Gastroesophageal sphincter (tissue), 4 donors: ENCODE measurements at regions not wholly inside any gene's neighbourhood (a gene's known extent, or its start where the extent isn't known, plus 50 kb on each side); places are given as distances from the start of the nearest gene placed in this dataset.

Experiments used
- ATAC-seq: fragments of 150-250 bp; one replicate; pipeline ENCODE4 v1.9.1; 2016; ENCODE audit warnings: mild to moderate bottlenecking, moderate library complexity
- H3K27ac ChIP-seq, 4 donors: fragments of 200-600 bp; sonication (generic) in 3 of 4; 1 replicate in 3 of 4; 2 replicates in 1 of 4; pipeline ENCODE4 v1.5.1; 2016 to 2019
- H3K27me3 ChIP-seq: fragments of 200-600 bp; sonication (generic); one replicate; pipeline ENCODE4 v1.5.1; 2019
- H3K36me3 ChIP-seq, 2 donors: fragments of 200-600 bp; sonication (generic); one replicate each; pipeline ENCODE4 v1.5.1; 2019; ENCODE audit warnings: control low read depth in 1 of 2
- H3K4me1 ChIP-seq, 3 donors: fragments of 200-600 bp; sonication (generic); 1 replicate in 2 of 3; 2 replicates in 1 of 3; pipeline ENCODE4 v1.5.1; 2016 to 2019; ENCODE audit warnings: control low read depth in 2 of 3
- H3K4me3 ChIP-seq, 2 donors: fragments of 200-600 bp; sonication (generic); one replicate each; pipeline ENCODE4 v1.5.1; 2019; ENCODE audit warnings: mild to moderate bottlenecking in 1 of 2, moderate library complexity in 1 of 2
- H3K9me3 ChIP-seq, 3 donors: fragments of 200-600 bp; sonication (generic); one replicate each; pipeline ENCODE4 v1.5.1; 2017 to 2019; ENCODE audit warnings: control low read depth in 2 of 3
- CTCF ChIP-seq, 4 experiments: fragments of 200-600 bp in 2 of 4; fragments of 450-650 bp in 2 of 4; sonication (generic) in 1 of 4; IDR thresholded peaks; one replicate each; pipeline ENCODE4 v1.5.1; 2017 to 2019; ENCODE audit warnings: antibody characterized with exemption in 4 of 4, mild to moderate bottlenecking in 2 of 4, moderate library complexity in 2 of 4
- EP300 ChIP-seq: sonication (generic); formaldehyde crosslinking; IDR thresholded peaks from one replicate; pipeline ENCODE4 v1.6.1; 2017; ENCODE audit warnings: antibody characterized with exemption, mild to moderate bottlenecking
- POLR2A ChIP-seq, 2 donors: fragments of 450-650 bp; IDR thresholded peaks; one replicate each; pipeline ENCODE4 v1.6.1; 2017; ENCODE audit warnings: antibody characterized with exemption in 2 of 2, mild to moderate bottlenecking in 2 of 2, moderate library complexity in 1 of 2
- POLR2AphosphoS5 ChIP-seq: sonication (generic); formaldehyde crosslinking; IDR thresholded peaks from one replicate; pipeline ENCODE4 v1.6.1; 2017; ENCODE audit warnings: antibody characterized with exemption
- WGBS, 2 donors: methylation state at CpG; one replicate each; pipeline ENCODE4 v1.1.5; 2018; ENCODE audit warnings: low coverage in 1 of 2; 5-methylcytosine and 5-hydroxymethylcytosine counted together

GRCh38 chr2:18498531-18498930, 61.9 kb downstream of the RDH14 start:
- no peaks in the 10 kb centered on the region for H3K27me3 ChIP-seq
- H3K9me3 ChIP-seq = no peaks in the 10 kb centered on the region
- no peak overlapping the region for H3K4me3 ChIP-seq
- no peak for ATAC-seq
- no peaks in the 10 kb centered on the region for H3K36me3 ChIP-seq
- H3K4me1 ChIP-seq = no peaks in the 10 kb centered on the region
- no peak overlapping the region for H3K27ac ChIP-seq
- TF ChIP-seq CTCF (IDR thresholded peaks at IDR 0.05) (no peak), POLR2A (IDR thresholded peaks at IDR 0.05) (no peak), EP300 (no peak), POLR2AphosphoS5 (no peak)

GRCh38 chr2:18496516-18496915, 63.9 kb downstream of the RDH14 start:
- Histone ChIP-seq H3K4me1 (no peaks in the 10 kb centered on the region), H3K36me3 (no peaks in the 10 kb centered on the region), H3K9me3 (no peaks in the 10 kb centered on the region), H3K27ac (no peak overlapping the region), H3K27me3 (no peaks in the 10 kb centered on the region), H3K4me3 (no peak overlapping the region)
- 69 to 87% methylated on average over 3 to 4 of the region's 4 CpGs for WGBS, 2 donors
- no peak for TF ChIP-seq POLR2AphosphoS5
- TF ChIP-seq EP300 = no peak
- TF ChIP-seq CTCF (IDR thresholded peaks at IDR 0.05) = no peak
- TF ChIP-seq POLR2A (IDR thresholded peaks at IDR 0.05) = no peak
- no peak for ATAC-seq

- ATAC-seq = no peak
- Histone ChIP-seq H3K4me3 (no peak overlapping the region), H3K4me1 (no peaks in the 10 kb centered on the region), H3K36me3 (no peaks in the 10 kb centered on the region), H3K27ac (no peak overlapping the region), H3K9me3 (no peaks in the 10 kb centered on the region), H3K27me3 (no peaks in the 10 kb centered on the region)
- 90 to 100% methylated on average over 1 to 2 of the region's 2 CpGs for WGBS, 2 donors
- TF ChIP-seq POLR2A (IDR thresholded peaks at IDR 0.05) = no peak
- no peak for TF ChIP-seq EP300
- no peak for TF ChIP-seq CTCF (IDR thresholded peaks at IDR 0.05)
- TF ChIP-seq POLR2AphosphoS5 = no peak
Observed at GRCh38 chr2:18495058-18495457, 65.4 kb downstream of the RDH14 start.

- no peak for TF ChIP-seq POLR2AphosphoS5
- TF ChIP-seq POLR2A (IDR thresholded peaks at IDR 0.05) = no peak
- TF ChIP-seq CTCF (IDR thresholded peaks at IDR 0.05) = no peak
- TF ChIP-seq EP300 = no peak
- Histone ChIP-seq H3K9me3 (no peaks in the 10 kb centered on the region), H3K27me3 (no peaks in the 10 kb centered on the region), H3K36me3 (no peaks in the 10 kb centered on the region), H3K27ac (no peak overlapping the region), H3K4me3 (no peak overlapping the region), H3K4me1 (no peaks in the 10 kb centered on the region)
- WGBS, 2 donors = 18 to 71% methylated on average over 2 of the region's 2 CpGs
- no peak for ATAC-seq
Observed at GRCh38 chr2:18492721-18493120, 67.7 kb downstream of the RDH14 start.

GRCh38 chr2:18491577-18491976, 68.9 kb downstream of the RDH14 start:
- WGBS, 2 donors = 40 to 47% methylated on average over 1 to 3 of the region's 3 CpGs
- ATAC-seq = peak; percentile 77
- no peaks in the 10 kb centered on the region for H3K9me3 ChIP-seq
- no peak overlapping the region for H3K4me3 ChIP-seq
- no peaks in the 10 kb centered on the region for H3K36me3 ChIP-seq
- H3K27me3 ChIP-seq = no peaks in the 10 kb centered on the region
- TF ChIP-seq POLR2A (IDR thresholded peaks at IDR 0.05) = no peak
- no peak for TF ChIP-seq EP300
- no peak for TF ChIP-seq CTCF (IDR thresholded peaks at IDR 0.05)
- no peak for TF ChIP-seq POLR2AphosphoS5
- no peak overlapping the region for H3K27ac ChIP-seq
- no peaks in the 10 kb centered on the region for H3K4me1 ChIP-seq
